ENCODE measurements at regions not wholly inside any gene's neighbourhood (a gene's known extent, or its start where the extent isn't known, plus 50 kb on each side); places are given as distances from the start of the nearest gene placed in this dataset.

GRCh38 chr5:28390341-28390740 lies 1352.0 kb upstream of the CDH9 start:
- no peak for TF ChIP-seq POLR2A (IDR thresholded peaks at IDR 0.05; ENCODE audit: control extremely low read depth in 1 of 2, low read depth in 2 of 2, low read length in 2 of 2)
- no peak for TF ChIP-seq GABPA (IDR thresholded peaks at IDR 0.05; ENCODE audit: borderline replicate concordance, insufficient read depth, low read length)
- no peak for TF ChIP-seq CTCF (IDR thresholded peaks at IDR 0.05; ENCODE audit: control extremely low read depth in 1 of 3, insufficient read depth in 1 of 3, low read depth in 1 of 3, low read length in 3 of 3)
- no peak for TF ChIP-seq CEBPB (IDR thresholded peaks at IDR 0.05; ENCODE audit: low read depth, low read length)
- TF ChIP-seq RFX5 (IDR thresholded peaks at IDR 0.05; ENCODE audit: borderline replicate concordance, low read depth, low read length) = no peak
- no peak for TF ChIP-seq SIX5 (IDR thresholded peaks at IDR 0.05; ENCODE audit: low read depth, low read length)
- no peak for TF ChIP-seq EZH2 (IDR thresholded peaks at IDR 0.05; ENCODE audit: low read depth, low read length, severe bottlenecking)

All from H1 (cell line).